Choroid plexus epithelial cell (primary cell): ENCODE measurements at regions not wholly inside any gene's neighbourhood (a gene's known extent, or its start where the extent isn't known, plus 50 kb on each side); places are given as distances from the start of the nearest gene placed in this dataset.

Experiments used
- DNase-seq: peaks from one replicate; pipeline ENCODE4 v3.0.0-alpha.2; 2010; ENCODE audit warnings: low read depth
- H3K4me3 ChIP-seq: 2 replicates; pipeline ENCODE4 v1.5.1; 2011; ENCODE audit warnings: low read depth, mild to moderate bottlenecking, control low read depth, low read length, moderate library complexity
- TF ChIP-seq, protein P1 (sequence below): conservative IDR thresholded peaks from 2 replicates; pipeline ENCODE4 v1.5.1; 2011; ENCODE audit warnings: low read depth, mild to moderate bottlenecking, control low read depth, inconsistent platforms, low read length, moderate library complexity

DNA sequence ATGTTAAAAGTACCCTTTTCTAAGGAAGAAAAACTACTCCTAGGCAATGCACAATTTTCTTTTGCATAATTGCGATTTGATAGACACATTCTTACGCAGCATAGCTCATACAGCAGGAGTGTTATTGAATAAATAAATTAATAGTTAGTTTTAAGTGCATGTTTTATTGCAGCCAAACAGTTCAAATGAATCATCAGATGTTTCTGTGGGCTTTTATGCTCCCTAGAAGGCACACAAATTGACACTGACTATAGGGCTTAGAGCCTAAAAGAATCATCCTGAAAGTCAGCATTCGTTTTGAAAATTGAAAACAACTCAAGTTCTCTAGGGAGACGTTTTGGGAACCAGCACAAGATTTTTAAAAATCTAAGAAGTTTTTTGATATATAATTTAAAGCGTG is 411.9 kb downstream of the HLX start:
- TF ChIP-seq, protein P1, sequence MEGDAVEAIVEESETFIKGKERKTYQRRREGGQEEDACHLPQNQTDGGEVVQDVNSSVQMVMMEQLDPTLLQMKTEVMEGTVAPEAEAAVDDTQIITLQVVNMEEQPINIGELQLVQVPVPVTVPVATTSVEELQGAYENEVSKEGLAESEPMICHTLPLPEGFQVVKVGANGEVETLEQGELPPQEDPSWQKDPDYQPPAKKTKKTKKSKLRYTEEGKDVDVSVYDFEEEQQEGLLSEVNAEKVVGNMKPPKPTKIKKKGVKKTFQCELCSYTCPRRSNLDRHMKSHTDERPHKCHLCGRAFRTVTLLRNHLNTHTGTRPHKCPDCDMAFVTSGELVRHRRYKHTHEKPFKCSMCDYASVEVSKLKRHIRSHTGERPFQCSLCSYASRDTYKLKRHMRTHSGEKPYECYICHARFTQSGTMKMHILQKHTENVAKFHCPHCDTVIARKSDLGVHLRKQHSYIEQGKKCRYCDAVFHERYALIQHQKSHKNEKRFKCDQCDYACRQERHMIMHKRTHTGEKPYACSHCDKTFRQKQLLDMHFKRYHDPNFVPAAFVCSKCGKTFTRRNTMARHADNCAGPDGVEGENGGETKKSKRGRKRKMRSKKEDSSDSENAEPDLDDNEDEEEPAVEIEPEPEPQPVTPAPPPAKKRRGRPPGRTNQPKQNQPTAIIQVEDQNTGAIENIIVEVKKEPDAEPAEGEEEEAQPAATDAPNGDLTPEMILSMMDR, result no peak
- H3K4me3 ChIP-seq, result no peak overlapping the region
- DNase-seq, result no peak

DNA sequence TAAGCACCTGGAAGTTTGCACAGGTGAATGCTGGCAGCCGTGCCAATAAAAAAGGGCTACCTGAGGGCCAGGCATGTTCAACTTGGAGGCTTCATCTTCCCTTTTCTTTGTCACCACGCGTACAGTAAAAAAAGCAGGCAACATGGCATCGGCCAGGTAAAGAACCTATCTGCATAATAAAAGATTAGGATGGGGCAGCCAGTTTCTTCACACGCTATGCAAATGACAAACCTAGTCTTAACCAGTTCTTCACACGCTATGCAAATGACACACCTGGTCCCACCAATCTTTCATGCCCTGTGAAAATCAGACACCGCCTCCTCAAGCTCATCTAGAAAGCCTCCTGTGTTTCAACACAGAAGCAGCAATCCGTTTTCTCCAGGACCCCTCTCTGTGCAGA is 413.4 kb downstream of the HLX start:
- TF ChIP-seq, protein P1, result no peak
- H3K4me3 ChIP-seq, result no peak overlapping the region

GRCh38 chr1:221294242-221294641 is 415.0 kb downstream of the HLX start:
- TF ChIP-seq, protein P1, result no peak
- DNase-seq, result peak; percentile 32
- H3K4me3 ChIP-seq, result no peak overlapping the region

More for the DNA sequence above, 413.4 kb downstream of the HLX start:
- no peak for DNase-seq

DNA sequence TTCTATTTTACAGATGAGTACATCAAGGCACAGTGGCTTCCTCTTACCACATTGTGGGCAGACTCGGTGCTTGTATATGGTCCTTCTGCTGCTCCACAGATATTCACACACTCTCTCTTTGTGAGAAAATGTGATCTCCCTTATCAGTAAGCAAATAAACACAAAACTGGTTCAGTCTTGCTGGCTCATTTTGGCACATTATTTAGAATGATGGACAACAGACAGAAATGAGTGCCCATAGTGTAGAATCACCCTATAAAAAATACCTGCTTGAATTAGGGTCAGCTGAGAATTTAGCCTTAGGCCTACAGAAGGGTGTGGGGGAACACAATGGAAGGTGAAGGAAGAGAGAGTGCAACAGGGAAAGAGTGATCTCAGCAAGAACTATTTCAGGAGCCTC is 423.1 kb downstream of the HLX start:
- no peak for DNase-seq
- H3K4me3 ChIP-seq, result no peak overlapping the region
- TF ChIP-seq, protein P1, result no peak

GRCh38 chr1:221302810-221303209 is 423.6 kb downstream of the HLX start:
- no peak for DNase-seq
- TF ChIP-seq, protein P1, result no peak
- no peak overlapping the region for H3K4me3 ChIP-seq

DNA sequence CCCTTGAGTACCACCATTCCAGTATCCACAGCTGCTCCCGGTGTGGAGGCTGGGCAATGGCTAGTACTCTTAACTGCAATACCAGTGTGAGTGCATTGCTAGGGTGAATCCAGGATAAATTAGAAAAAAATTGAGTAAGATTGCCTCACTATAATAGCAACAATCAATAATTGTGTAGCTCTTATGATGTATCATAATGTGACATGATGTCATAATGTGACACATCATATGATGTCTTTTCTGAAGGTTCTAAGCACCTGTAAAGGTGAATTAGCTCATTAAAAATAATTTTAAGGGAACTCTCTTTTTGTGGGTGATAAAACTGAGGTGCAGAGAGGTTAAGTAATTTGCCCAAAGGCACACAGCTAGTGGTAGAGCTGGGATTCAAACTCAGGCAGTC is 424.4 kb downstream of the HLX start:
- H3K4me3 ChIP-seq, result no peak overlapping the region
- TF ChIP-seq, protein P1, result no peak

DNA sequence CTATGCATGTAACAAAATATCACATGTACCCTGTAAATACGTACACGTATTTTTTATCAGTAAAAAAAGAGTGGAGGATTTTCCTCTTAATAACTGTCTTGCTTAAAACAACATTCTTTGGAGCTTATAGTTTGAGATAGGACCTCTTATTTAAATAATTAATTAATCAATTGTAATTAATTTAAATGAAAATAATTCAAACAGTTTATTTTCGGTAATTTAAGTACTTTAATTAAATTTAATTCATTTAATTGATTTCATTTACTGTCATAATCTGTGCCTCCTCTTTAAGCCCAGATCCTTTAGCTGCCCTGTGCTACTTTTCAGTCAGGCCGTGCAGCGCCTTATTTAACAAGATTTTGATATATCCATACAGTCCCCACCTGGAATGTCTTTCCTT is 427.0 kb downstream of the HLX start:
- TF ChIP-seq, protein P1, result no peak
- DNase-seq, result no peak
- H3K4me3 ChIP-seq, result no peak overlapping the region

More for the DNA sequence above, 424.4 kb downstream of the HLX start:
- DNase-seq, result no peak
